Nephron progenitor cell (in vitro differentiated cells): ENCODE measurements at regions not wholly inside any gene's neighbourhood (a gene's known extent, or its start where the extent isn't known, plus 50 kb on each side); places are given as distances from the start of the nearest gene placed in this dataset.

ENCODE experiments used
- DNase-seq: peaks from one replicate; pipeline ENCODE4 v3.0.0; 2021
- H3K27ac Mint-ChIP-seq: 2 replicates; pipeline ENCODE4 v1.8.0; 2021; ENCODE audit warnings: mild to moderate bottlenecking, moderate library complexity, mixed read lengths
- H3K27me3 Mint-ChIP-seq: 2 replicates; pipeline ENCODE4 v1.8.0; 2021; ENCODE audit warnings: mild to moderate bottlenecking, low read depth, mixed read lengths; ENCODE audit not compliant: poor library complexity
- H3K36me3 Mint-ChIP-seq: 2 replicates; pipeline ENCODE4 v1.8.0; 2021; ENCODE audit warnings: low read depth, mixed read lengths
- H3K4me1 Mint-ChIP-seq: 2 replicates; pipeline ENCODE4 v1.8.0; 2021; ENCODE audit warnings: mixed read lengths
- H3K4me3 Mint-ChIP-seq: 2 replicates; pipeline ENCODE4 v1.8.0; 2021; ENCODE audit warnings: mild to moderate bottlenecking, moderate library complexity, mixed read lengths
- H3K9me3 Mint-ChIP-seq: 2 replicates; pipeline ENCODE4 v1.8.0; 2021; ENCODE audit warnings: mild to moderate bottlenecking, moderate library complexity, mixed read lengths
- TF ChIP-seq, protein P1 (sequence below): fragments of 200-600 bp; sonication (generic); IDR thresholded peaks from 2 replicates; pipeline ENCODE4 v1.5.0; 2021; ENCODE audit warnings: antibody characterized with exemption

DNA sequence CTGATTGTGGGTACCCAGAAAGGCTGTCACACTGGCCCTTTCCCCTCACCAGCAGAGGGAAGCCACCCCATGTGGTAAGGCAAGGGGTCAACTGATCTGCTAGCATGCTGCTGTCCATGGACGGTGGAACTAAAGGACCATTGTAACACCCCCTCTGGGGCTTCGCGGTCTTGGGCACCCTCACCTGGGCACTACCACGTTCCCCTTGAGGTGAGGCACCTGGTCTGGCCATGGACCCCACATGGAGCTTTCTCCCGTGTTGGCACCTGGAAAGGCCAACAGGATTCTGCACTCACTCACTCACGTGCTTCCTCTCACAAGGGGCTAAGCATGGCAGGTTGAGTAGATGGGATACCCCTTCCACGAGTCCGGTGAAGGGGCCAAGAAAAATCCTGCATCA lies 72.0 kb upstream of the RFX3 start:
- H3K9me3 Mint-ChIP-seq: no peaks in the 10 kb centered on the region
- no peak overlapping the region for H3K4me3 Mint-ChIP-seq
- TF ChIP-seq, protein P1, sequence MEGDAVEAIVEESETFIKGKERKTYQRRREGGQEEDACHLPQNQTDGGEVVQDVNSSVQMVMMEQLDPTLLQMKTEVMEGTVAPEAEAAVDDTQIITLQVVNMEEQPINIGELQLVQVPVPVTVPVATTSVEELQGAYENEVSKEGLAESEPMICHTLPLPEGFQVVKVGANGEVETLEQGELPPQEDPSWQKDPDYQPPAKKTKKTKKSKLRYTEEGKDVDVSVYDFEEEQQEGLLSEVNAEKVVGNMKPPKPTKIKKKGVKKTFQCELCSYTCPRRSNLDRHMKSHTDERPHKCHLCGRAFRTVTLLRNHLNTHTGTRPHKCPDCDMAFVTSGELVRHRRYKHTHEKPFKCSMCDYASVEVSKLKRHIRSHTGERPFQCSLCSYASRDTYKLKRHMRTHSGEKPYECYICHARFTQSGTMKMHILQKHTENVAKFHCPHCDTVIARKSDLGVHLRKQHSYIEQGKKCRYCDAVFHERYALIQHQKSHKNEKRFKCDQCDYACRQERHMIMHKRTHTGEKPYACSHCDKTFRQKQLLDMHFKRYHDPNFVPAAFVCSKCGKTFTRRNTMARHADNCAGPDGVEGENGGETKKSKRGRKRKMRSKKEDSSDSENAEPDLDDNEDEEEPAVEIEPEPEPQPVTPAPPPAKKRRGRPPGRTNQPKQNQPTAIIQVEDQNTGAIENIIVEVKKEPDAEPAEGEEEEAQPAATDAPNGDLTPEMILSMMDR: no peak
- H3K36me3 Mint-ChIP-seq: no peaks in the 10 kb centered on the region
- no peak for DNase-seq
- H3K27me3 Mint-ChIP-seq: no peaks in the 10 kb centered on the region
- no peak overlapping the region for H3K27ac Mint-ChIP-seq
- H3K4me1 Mint-ChIP-seq: no peaks in the 10 kb centered on the region

DNA sequence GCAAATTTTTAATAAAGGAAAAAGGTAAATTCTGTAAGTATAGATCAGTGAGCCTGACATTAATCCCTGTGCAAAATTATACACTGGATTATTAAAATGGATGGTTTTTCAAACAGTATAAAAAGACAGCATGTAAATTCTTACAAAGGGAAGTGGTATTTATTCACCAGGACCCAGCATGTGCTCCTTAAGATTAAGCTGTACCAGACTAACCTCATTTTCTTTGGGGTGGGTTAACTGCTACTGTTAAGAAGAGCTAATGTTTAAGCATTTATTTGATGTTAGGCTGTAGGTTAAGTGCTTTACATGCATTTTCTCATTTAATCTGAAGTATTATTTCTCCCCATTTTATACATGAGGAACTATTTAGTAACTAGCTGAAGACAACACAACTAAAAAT lies 60.3 kb upstream of the RFX3 start:
- TF ChIP-seq, protein P1: no peak
- H3K4me1 Mint-ChIP-seq: no peaks in the 10 kb centered on the region
- H3K27me3 Mint-ChIP-seq: peaks cover 3% of the 10 kb centered on the region
- peaks cover 43% of the 10 kb centered on the region for H3K9me3 Mint-ChIP-seq
- H3K27ac Mint-ChIP-seq: no peak overlapping the region
- no peak for DNase-seq
- H3K4me3 Mint-ChIP-seq: no peak overlapping the region
- peaks cover 49% of the 10 kb centered on the region for H3K36me3 Mint-ChIP-seq

GRCh38 chr9:3585606-3586005 lies 59.8 kb upstream of the RFX3 start:
- TF ChIP-seq, protein P1: no peak
- H3K4me1 Mint-ChIP-seq: no peaks in the 10 kb centered on the region

GRCh38 chr9:3578786-3579185 lies 53.0 kb upstream of the RFX3 start:
- H3K4me1 Mint-ChIP-seq: no peaks in the 10 kb centered on the region
- TF ChIP-seq, protein P1: no peak
- no peak overlapping the region for H3K27ac Mint-ChIP-seq
- peaks cover 53% of the 10 kb centered on the region for H3K36me3 Mint-ChIP-seq
- peaks cover 54% of the 10 kb centered on the region for H3K9me3 Mint-ChIP-seq
- H3K27me3 Mint-ChIP-seq: peaks cover 3% of the 10 kb centered on the region
- no peak overlapping the region for H3K4me3 Mint-ChIP-seq
- no peak for DNase-seq

More at GRCh38 chr9:3585606-3586005, 59.8 kb upstream of the RFX3 start:
- Mint-ChIP-seq H3K4me3 (no peak overlapping the region), H3K36me3 (peaks cover 49% of the 10 kb centered on the region), H3K27ac (no peak overlapping the region), H3K9me3 (peaks cover 47% of the 10 kb centered on the region), H3K27me3 (peaks cover 3% of the 10 kb centered on the region)
- DNase-seq: no peak

GRCh38 chr9:3576328-3576727 lies 50.5 kb upstream of the RFX3 start:
- peaks cover 31% of the 10 kb centered on the region for H3K9me3 Mint-ChIP-seq
- H3K4me3 Mint-ChIP-seq: no peak overlapping the region
- peaks cover 3% of the 10 kb centered on the region for H3K27me3 Mint-ChIP-seq
- no peaks in the 10 kb centered on the region for H3K4me1 Mint-ChIP-seq
- no peak for DNase-seq
- no peak overlapping the region for H3K27ac Mint-ChIP-seq
- H3K36me3 Mint-ChIP-seq: peaks cover 32% of the 10 kb centered on the region
- TF ChIP-seq, protein P1: no peak

DNA sequence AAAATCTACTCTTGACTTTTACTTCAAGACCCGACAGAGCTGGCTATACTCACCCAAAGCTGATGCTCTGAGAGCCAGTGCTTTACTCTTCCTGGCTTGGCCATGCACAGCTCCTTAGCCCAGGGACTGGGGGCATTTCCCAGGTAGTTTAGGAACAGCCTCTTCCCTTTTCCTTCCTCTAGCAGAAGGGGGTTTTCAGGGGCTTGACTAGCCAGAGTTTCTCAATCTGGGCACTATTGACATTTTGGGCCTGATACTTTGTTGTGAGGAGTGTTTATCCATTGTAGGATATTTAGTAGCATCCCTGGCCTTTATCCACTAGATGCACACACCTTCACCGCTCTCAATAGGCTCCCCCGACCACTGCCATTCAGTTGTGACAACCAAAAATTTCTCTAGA lies 50.0 kb upstream of the RFX3 start:
- H3K4me1 Mint-ChIP-seq: no peaks in the 10 kb centered on the region
- H3K36me3 Mint-ChIP-seq: peaks cover 27% of the 10 kb centered on the region
- TF ChIP-seq, protein P1: no peak
- H3K9me3 Mint-ChIP-seq: peaks cover 26% of the 10 kb centered on the region
- H3K27me3 Mint-ChIP-seq: peaks cover 3% of the 10 kb centered on the region
- no peak overlapping the region for H3K27ac Mint-ChIP-seq
- no peak overlapping the region for H3K4me3 Mint-ChIP-seq
- DNase-seq: no peak
